Peyer's patch (tissue), 4 donors: ENCODE measurements at regions not wholly inside any gene's neighbourhood (a gene's known extent, or its start where the extent isn't known, plus 50 kb on each side); places are given as distances from the start of the nearest gene placed in this dataset.

ENCODE experiments used
- POLR2A ChIP-seq, 2 donors: fragments of 450-650 bp; IDR thresholded peaks; one replicate each; pipeline ENCODE4 v1.5.1; 2017; ENCODE audit warnings: antibody characterized with exemption in 2 of 2, mild to moderate bottlenecking in 2 of 2, moderate library complexity in 2 of 2
- TF ChIP-seq, protein P1 (sequence below), 6 experiments: fragments of 450-650 bp in 4 of 6; fragments of 200-600 bp in 2 of 6; sonication (generic) in 1 of 6; IDR thresholded peaks; one replicate each; pipeline ENCODE4 v1.5.1; 2017 to 2019; ENCODE audit warnings: antibody characterized with exemption in 6 of 6, mild to moderate bottlenecking in 3 of 6, moderate library complexity in 1 of 6

DNA sequence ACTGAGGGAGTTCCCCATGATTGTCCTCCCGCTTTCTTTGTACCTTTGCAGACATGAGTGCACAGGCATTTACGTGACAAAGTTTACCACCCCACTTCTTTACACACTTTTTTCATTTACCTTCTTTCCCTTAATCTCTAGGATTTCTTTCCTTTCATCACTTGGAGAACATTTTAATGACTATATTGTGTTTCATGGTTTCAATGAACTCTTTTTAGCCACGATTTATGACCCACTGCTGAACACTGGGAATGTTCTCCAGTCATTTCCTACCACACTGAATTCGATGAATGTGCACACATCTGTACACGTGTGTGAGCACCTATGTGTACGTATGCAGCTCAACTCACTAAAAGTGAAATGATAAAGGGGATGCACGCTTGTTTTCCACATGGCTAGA, 371.7 kb upstream of the IGFBP3 start:
- TF ChIP-seq, protein P1, sequence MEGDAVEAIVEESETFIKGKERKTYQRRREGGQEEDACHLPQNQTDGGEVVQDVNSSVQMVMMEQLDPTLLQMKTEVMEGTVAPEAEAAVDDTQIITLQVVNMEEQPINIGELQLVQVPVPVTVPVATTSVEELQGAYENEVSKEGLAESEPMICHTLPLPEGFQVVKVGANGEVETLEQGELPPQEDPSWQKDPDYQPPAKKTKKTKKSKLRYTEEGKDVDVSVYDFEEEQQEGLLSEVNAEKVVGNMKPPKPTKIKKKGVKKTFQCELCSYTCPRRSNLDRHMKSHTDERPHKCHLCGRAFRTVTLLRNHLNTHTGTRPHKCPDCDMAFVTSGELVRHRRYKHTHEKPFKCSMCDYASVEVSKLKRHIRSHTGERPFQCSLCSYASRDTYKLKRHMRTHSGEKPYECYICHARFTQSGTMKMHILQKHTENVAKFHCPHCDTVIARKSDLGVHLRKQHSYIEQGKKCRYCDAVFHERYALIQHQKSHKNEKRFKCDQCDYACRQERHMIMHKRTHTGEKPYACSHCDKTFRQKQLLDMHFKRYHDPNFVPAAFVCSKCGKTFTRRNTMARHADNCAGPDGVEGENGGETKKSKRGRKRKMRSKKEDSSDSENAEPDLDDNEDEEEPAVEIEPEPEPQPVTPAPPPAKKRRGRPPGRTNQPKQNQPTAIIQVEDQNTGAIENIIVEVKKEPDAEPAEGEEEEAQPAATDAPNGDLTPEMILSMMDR (IDR thresholded peaks at IDR 0.05): no peak
- no peak for TF ChIP-seq POLR2A (IDR thresholded peaks at IDR 0.05)
